ENCODE measurements at regions not wholly inside any gene's neighbourhood (a gene's known extent, or its start where the extent isn't known, plus 50 kb on each side); places are given as distances from the start of the nearest gene placed in this dataset.

GRCh38 chr2:235360446-235360845, 133.4 kb upstream of the AGAP1 start:
- Mint-ChIP-seq H3K27me3 (peaks cover 14% of the 10 kb centered on the region), H3K36me3 (ENCODE audit: low read depth) (no peaks in the 10 kb centered on the region), H3K27ac (no peak overlapping the region), H3K4me1 (peaks cover 4% of the 10 kb centered on the region), H3K9me3 (no peaks in the 10 kb centered on the region), H3K4me3 (no peak overlapping the region)
- ATAC-seq (replicated peaks): no peak

- ATAC-seq (replicated peaks): no peak
- no peak overlapping the region for H3K4me3 Mint-ChIP-seq
- H3K4me1 Mint-ChIP-seq: no peaks in the 10 kb centered on the region
- no peaks in the 10 kb centered on the region for H3K36me3 Mint-ChIP-seq (ENCODE audit: low read depth)
- peaks cover 9% of the 10 kb centered on the region for H3K27me3 Mint-ChIP-seq
- no peaks in the 10 kb centered on the region for H3K9me3 Mint-ChIP-seq
- no peak overlapping the region for H3K27ac Mint-ChIP-seq
These were observed 128.1 kb upstream of the AGAP1 start for GRCh38 chr2:235365743-235366142.

GRCh38 chr2:235366390-235366789, 127.5 kb upstream of the AGAP1 start:
- peaks cover 14% of the 10 kb centered on the region for H3K27me3 Mint-ChIP-seq
- H3K36me3 Mint-ChIP-seq (ENCODE audit: low read depth): no peaks in the 10 kb centered on the region
- no peak overlapping the region for H3K27ac Mint-ChIP-seq
- ATAC-seq (replicated peaks): no peak
- H3K9me3 Mint-ChIP-seq: no peaks in the 10 kb centered on the region
- H3K4me1 Mint-ChIP-seq: no peaks in the 10 kb centered on the region
- no peak overlapping the region for H3K4me3 Mint-ChIP-seq

GRCh38 chr2:235366807-235367206, 127.0 kb upstream of the AGAP1 start:
- Mint-ChIP-seq H3K9me3 (no peaks in the 10 kb centered on the region), H3K36me3 (ENCODE audit: low read depth) (no peaks in the 10 kb centered on the region), H3K27ac (no peak overlapping the region), H3K4me1 (no peaks in the 10 kb centered on the region), H3K27me3 (peaks cover 12% of the 10 kb centered on the region), H3K4me3 (no peak overlapping the region)
- no peak for ATAC-seq (replicated peaks)

GRCh38 chr2:235371018-235371417, 122.8 kb upstream of the AGAP1 start:
- H3K9me3 Mint-ChIP-seq: no peaks in the 10 kb centered on the region

GRCh38 chr2:235373171-235373570, 120.7 kb upstream of the AGAP1 start:
- Mint-ChIP-seq H3K9me3 (no peaks in the 10 kb centered on the region), H3K27ac (no peak overlapping the region)

More at GRCh38 chr2:235371018-235371417, 122.8 kb upstream of the AGAP1 start:
- ATAC-seq (replicated peaks): no peak
- H3K27me3 Mint-ChIP-seq: peaks cover 10% of the 10 kb centered on the region
- H3K27ac Mint-ChIP-seq: no peak overlapping the region
- no peak overlapping the region for H3K4me3 Mint-ChIP-seq
- H3K4me1 Mint-ChIP-seq: no peaks in the 10 kb centered on the region
- no peaks in the 10 kb centered on the region for H3K36me3 Mint-ChIP-seq (ENCODE audit: low read depth)

GRCh38 chr2:235377176-235377575, 116.7 kb upstream of the AGAP1 start:
- no peaks in the 10 kb centered on the region for H3K36me3 Mint-ChIP-seq (ENCODE audit: low read depth)
- H3K4me1 Mint-ChIP-seq: no peaks in the 10 kb centered on the region
- ATAC-seq (replicated peaks): no peak
- no peaks in the 10 kb centered on the region for H3K9me3 Mint-ChIP-seq
- peaks cover 23% of the 10 kb centered on the region for H3K27me3 Mint-ChIP-seq
- H3K4me3 Mint-ChIP-seq: no peak overlapping the region
- H3K27ac Mint-ChIP-seq: no peak overlapping the region

More at GRCh38 chr2:235373171-235373570, 120.7 kb upstream of the AGAP1 start:
- Mint-ChIP-seq H3K4me3 (no peak overlapping the region), H3K36me3 (ENCODE audit: low read depth) (no peaks in the 10 kb centered on the region), H3K27me3 (peaks cover 18% of the 10 kb centered on the region), H3K4me1 (no peaks in the 10 kb centered on the region)
- ATAC-seq (replicated peaks): no peak

GRCh38 chr2:235378246-235378645, 115.6 kb upstream of the AGAP1 start:
- Mint-ChIP-seq H3K36me3 (ENCODE audit: low read depth) (no peaks in the 10 kb centered on the region), H3K4me3 (no peak overlapping the region), H3K4me1 (no peaks in the 10 kb centered on the region), H3K27me3 (peaks cover 23% of the 10 kb centered on the region), H3K27ac (no peak overlapping the region), H3K9me3 (no peaks in the 10 kb centered on the region)
- no peak for ATAC-seq (replicated peaks)

GRCh38 chr2:235378944-235379343, 114.9 kb upstream of the AGAP1 start:
- no peak overlapping the region for H3K27ac Mint-ChIP-seq
- H3K4me3 Mint-ChIP-seq: no peak overlapping the region
- H3K4me1 Mint-ChIP-seq: no peaks in the 10 kb centered on the region

GRCh38 chr2:235381261-235381912, 112.5 kb upstream of the AGAP1 start:
- Mint-ChIP-seq H3K27ac (no peak overlapping the region), H3K9me3 (no peaks in the 10 kb centered on the region), H3K4me3 (no peak overlapping the region), H3K36me3 (ENCODE audit: low read depth) (no peaks in the 10 kb centered on the region), H3K4me1 (no peaks in the 10 kb centered on the region), H3K27me3 (peaks cover 19% of the 10 kb centered on the region)
- ATAC-seq (replicated peaks): no peak

More at GRCh38 chr2:235378944-235379343, 114.9 kb upstream of the AGAP1 start:
- peaks cover 23% of the 10 kb centered on the region for H3K27me3 Mint-ChIP-seq
- no peaks in the 10 kb centered on the region for H3K36me3 Mint-ChIP-seq (ENCODE audit: low read depth)
- H3K9me3 Mint-ChIP-seq: no peaks in the 10 kb centered on the region
- ATAC-seq (replicated peaks): no peak

GRCh38 chr2:235382179-235382578, 111.7 kb upstream of the AGAP1 start:
- Mint-ChIP-seq H3K4me3 (no peak overlapping the region), H3K36me3 (ENCODE audit: low read depth) (no peaks in the 10 kb centered on the region), H3K9me3 (no peaks in the 10 kb centered on the region), H3K4me1 (no peaks in the 10 kb centered on the region), H3K27me3 (peaks cover 17% of the 10 kb centered on the region), H3K27ac (no peak overlapping the region)
- no peak for ATAC-seq (replicated peaks)

- ATAC-seq (replicated peaks): no peak
- H3K4me3 Mint-ChIP-seq: no peak overlapping the region
- no peaks in the 10 kb centered on the region for H3K9me3 Mint-ChIP-seq
- H3K27ac Mint-ChIP-seq: no peak overlapping the region
- H3K27me3 Mint-ChIP-seq: peaks cover 15% of the 10 kb centered on the region
- H3K36me3 Mint-ChIP-seq (ENCODE audit: low read depth): no peaks in the 10 kb centered on the region
- no peaks in the 10 kb centered on the region for H3K4me1 Mint-ChIP-seq
These were observed 111.2 kb upstream of the AGAP1 start for GRCh38 chr2:235382601-235383000.

- H3K36me3 Mint-ChIP-seq (ENCODE audit: low read depth): no peaks in the 10 kb centered on the region
These were observed 110.5 kb upstream of the AGAP1 start for GRCh38 chr2:235383272-235383843.

GRCh38 chr2:235384624-235385023, 109.2 kb upstream of the AGAP1 start:
- Mint-ChIP-seq H3K27ac (no peak overlapping the region), H3K9me3 (no peaks in the 10 kb centered on the region), H3K4me3 (no peak overlapping the region), H3K4me1 (no peaks in the 10 kb centered on the region), H3K36me3 (ENCODE audit: low read depth) (no peaks in the 10 kb centered on the region), H3K27me3 (peaks cover 4% of the 10 kb centered on the region)
- no peak for ATAC-seq (replicated peaks)

More at GRCh38 chr2:235383272-235383843, 110.5 kb upstream of the AGAP1 start:
- Mint-ChIP-seq H3K4me1 (no peaks in the 10 kb centered on the region), H3K9me3 (no peaks in the 10 kb centered on the region), H3K27ac (no peak overlapping the region), H3K4me3 (no peak overlapping the region), H3K27me3 (peaks cover 9% of the 10 kb centered on the region)
- ATAC-seq (replicated peaks): no peak

- H3K9me3 Mint-ChIP-seq: no peaks in the 10 kb centered on the region
- ATAC-seq (replicated peaks): no peak
- no peaks in the 10 kb centered on the region for H3K36me3 Mint-ChIP-seq (ENCODE audit: low read depth)
- no peak overlapping the region for H3K27ac Mint-ChIP-seq
- H3K27me3 Mint-ChIP-seq: peaks cover 3% of the 10 kb centered on the region
- peaks cover 12% of the 10 kb centered on the region for H3K4me1 Mint-ChIP-seq
- H3K4me3 Mint-ChIP-seq: no peak overlapping the region
These were observed 104.2 kb upstream of the AGAP1 start for GRCh38 chr2:235389626-235390025.
